NCI-H82 (cell line): ENCODE measurements at regions not wholly inside any gene's neighbourhood (a gene's known extent, or its start where the extent isn't known, plus 50 kb on each side); places are given as distances from the start of the nearest gene placed in this dataset.

Experiments
- DNase-seq: peaks from one replicate; lab custom pipeline; 2025; lab: John Stamatoyannopoulos, UW

DNA sequence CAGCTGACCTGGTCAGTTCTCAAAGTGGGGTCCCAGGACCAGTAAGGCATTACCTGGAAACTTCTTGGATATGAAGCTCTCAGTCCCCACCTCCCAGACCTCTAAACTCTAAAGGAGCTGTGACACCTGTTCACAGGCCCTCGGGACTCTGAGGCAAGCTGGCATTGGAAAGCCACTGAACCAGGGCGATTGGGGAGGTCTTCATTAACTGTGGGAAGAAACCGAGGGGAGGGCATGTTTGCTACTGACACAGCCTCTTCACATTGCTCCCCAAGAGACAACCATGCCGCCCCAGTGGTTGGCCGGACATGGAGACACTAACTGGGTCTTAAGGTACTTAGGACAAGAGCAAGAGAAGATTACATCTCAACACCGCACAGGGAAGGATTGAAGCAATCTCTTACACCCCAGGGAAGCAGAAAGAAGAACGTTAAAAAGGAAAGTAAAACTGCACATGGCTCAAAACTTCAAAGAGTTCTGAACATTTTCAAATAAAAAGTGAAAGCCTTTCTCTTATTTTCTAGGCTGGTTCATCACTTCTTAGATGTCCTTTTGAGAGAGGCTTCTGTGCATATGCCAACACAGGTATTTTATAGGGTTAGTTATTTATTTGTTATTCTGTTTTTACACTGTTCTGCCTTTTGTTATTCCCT is 210.0 kb upstream of the CST7 start:
- no peak for DNase-seq

DNA sequence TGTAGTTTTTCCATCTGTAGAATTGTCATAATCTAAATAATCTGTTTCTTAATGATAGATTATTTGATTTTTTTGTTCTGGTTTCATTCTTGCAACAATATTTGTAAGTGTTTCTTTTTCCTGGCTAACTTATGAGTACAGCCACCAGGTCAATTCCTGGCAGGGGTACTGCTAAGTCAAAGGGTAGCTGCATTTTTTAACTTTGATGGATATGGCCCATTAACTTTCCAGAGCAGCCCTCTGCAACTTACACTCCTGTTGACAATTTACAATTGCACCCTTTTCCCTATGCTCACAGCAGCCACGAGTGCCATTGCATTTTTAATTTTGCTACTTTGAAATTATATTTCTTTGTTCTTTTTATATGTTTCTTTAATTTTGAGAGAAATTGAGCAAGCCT is 209.3 kb upstream of the CST7 start:
- DNase-seq = no peak

- no peak for DNase-seq
These were observed 207.5 kb upstream of the CST7 start for GRCh38 chr20:24741493-24742072.

DNA sequence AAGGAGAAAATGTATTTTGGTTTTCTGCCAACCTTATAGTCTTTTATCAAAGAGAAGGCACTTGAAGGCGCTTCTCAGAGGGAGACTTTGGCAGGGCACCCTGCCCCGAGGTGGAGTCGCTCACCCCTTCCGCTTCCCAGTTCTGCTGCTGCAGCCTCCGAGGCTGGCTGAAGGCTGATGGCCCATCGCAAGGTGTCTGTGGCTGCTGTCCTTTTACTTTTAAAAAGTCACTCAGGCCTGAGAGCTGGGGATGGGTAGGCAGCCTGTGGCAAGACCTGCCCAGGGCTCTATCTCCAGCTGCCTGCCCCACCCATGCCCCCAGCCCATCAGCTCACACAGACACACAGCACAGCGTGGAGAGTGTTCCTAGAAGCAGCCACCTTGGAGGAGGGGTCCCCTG is 206.6 kb upstream of the CST7 start:
- no peak for DNase-seq

DNA sequence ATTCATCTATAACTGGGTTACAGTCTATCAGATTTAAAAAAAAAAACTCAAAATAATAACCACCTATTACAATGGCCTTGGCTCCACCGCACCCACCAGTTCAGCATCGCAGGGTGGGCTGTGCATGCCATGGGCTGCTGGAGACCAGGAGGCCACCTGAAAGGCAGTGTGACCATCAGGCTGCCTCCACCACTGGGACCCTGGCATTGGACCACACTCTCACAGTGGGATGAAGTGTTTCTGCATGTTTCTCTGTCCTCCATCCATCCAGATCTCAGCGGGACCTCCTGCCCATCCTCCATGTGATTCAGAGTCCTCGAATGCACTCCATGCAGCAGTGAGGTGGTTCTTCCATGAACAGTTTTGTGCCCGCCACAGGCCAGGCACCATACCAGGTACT is 206.1 kb upstream of the CST7 start:
- DNase-seq = no peak

DNA sequence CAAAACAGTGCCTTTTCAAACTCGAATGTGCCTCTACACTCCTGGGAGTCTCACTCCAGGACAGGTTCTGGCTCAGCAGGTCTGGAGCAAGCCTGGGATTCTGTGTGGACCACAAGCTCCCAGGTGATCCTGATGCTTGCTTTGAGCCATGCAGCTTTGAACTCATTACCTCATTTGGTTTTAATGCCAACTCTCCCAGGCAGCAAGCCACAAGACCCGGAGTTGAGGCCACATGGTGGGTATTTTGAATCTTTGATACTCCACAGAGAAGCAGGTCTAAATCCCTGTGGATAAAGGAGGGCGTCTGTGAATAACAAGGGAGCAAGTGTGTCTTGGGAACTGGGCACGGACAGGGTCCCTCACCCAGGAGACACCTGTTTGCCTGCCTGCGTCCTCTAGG is 205.4 kb upstream of the CST7 start:
- peak; percentile 43 for DNase-seq

DNA sequence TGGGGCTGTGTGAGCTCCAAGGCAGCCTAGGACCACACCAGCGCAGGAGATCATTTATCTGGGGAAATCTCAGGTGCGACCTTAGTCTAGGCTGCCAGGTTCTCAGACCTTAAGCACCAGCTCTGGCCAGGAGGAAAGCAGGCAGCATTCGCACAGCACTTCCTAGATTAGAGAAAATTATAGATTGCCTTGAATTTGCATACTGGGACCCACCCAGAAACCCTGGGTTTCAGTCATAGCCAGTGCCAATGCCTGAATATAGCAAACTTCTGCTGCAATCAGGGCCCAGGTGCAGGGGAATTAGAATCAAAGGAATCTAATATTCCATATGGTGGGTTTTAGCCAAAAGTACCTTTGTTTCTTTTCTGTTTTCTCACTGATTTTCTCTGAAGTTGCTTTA is 204.3 kb upstream of the CST7 start:
- no peak for DNase-seq

- no peak for DNase-seq
These were observed 203.9 kb upstream of the CST7 start for GRCh38 chr20:24745206-24745605.

- no peak for DNase-seq
These were observed 203.3 kb upstream of the CST7 start for GRCh38 chr20:24745617-24746350.

GRCh38 chr20:24746351-24746685 is 202.8 kb upstream of the CST7 start:
- no peak for DNase-seq

DNA sequence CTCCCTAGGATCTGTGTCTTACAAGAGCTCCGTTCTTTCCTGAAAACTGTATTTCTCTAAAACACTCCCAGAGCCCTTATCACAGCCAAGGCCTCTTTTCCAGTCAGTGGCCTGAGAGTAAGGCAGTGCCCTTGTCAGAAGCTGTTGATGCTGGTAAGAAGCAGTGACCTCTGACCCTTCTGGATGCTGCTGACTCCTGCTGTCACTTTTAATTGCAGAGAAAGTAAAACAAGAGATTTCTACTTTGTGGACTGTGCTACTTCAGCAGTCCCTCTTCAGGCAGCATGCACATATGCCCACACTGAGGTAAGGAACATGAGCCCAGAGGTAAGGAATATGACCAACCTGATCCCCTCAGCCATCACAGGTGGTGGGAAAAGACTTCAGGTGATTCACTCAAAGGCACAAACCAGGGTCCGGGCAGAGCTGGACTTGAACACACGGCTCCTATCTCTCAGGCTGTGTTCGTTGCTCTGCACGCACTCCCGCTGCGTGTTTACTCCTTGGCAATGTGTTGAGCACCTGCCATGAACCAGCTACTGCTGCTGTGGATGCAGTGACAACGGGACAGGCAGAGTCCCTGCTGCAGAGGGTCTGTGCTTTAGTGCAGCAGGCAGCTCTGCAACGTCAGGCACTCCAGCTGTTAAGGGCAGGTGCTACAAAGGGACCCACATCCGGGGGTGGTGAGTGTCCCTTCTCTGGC is 201.9 kb upstream of the CST7 start:
- no peak for DNase-seq

DNA sequence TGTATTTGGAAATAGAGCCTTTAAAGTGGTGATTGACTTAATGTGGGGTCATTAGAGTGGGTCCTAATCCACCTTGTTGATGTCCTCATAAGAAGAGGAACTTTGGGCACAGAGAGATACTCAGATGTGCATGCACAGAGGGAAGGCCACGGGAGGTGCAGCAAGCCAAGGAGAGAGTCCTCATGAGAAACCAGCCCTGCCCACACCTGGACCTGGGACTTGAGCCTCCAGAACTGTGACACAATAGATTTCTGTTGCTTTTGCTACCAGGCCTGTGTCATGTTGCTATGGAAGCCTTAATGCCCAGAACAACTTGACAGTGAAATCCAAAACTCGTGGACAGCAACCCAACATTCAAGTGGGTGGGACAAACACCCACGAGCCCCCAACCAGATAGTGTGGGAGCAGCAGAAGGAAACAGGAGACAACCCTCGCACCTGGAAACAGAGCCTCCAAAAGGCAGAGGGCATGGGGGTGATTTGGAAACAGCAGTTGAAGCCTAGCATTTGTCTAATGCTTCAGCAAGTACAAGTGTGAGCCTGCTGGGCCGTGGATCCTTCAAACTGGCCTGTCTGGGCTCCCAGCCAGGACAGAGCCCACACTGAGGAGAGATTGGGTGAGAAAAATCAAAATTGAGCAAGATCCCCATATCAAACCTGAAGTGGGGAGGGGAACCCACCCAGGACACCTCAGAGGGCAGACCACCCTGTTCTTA is 201.0 kb upstream of the CST7 start:
- no peak for DNase-seq

DNA sequence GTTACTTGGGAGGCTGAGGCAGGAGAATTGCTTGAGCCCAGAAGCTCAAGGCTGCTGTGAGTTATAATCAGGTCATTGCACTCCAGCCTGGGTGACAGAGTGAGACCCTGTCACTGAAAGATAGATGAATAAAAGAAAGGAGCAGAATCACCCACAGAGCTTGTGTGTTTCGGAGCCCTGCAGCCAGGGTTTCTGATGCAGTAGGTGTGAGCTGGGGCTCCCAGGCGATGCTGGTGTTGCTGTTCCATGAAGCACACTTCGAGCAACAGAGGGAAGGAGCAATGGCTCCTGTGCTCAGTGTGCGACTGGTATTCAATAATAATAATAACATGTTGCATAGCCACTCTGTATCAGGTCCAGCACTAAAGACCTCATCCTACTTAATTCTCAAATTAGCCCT is 197.5 kb upstream of the CST7 start:
- DNase-seq = no peak

- DNase-seq = no peak
These were observed 196.5 kb upstream of the CST7 start for GRCh38 chr20:24752612-24753011.

- no peak for DNase-seq
These were observed 195.9 kb upstream of the CST7 start for GRCh38 chr20:24753130-24753529.

DNA sequence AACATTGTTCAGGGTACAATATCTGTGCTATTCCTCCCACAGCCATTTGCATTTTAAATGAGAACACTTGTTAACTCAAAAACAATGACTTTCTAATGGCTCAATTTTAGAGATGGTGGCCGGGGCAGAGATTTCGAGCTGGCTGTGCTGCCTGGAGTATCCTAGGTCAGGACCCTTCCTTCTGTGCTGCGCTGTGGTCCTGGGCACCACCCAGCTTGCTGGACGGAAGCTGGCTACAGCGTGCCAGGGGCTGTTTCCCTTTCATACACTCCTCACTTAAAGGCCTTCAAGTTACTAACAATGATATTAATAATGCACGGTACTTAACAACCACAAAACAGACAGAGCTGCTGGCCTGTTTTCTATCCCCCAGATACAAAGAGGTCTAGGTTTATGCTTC is 194.4 kb upstream of the CST7 start:
- DNase-seq = no peak

- DNase-seq = no peak
These were observed 193.6 kb upstream of the CST7 start for GRCh38 chr20:24755411-24755922.

DNA sequence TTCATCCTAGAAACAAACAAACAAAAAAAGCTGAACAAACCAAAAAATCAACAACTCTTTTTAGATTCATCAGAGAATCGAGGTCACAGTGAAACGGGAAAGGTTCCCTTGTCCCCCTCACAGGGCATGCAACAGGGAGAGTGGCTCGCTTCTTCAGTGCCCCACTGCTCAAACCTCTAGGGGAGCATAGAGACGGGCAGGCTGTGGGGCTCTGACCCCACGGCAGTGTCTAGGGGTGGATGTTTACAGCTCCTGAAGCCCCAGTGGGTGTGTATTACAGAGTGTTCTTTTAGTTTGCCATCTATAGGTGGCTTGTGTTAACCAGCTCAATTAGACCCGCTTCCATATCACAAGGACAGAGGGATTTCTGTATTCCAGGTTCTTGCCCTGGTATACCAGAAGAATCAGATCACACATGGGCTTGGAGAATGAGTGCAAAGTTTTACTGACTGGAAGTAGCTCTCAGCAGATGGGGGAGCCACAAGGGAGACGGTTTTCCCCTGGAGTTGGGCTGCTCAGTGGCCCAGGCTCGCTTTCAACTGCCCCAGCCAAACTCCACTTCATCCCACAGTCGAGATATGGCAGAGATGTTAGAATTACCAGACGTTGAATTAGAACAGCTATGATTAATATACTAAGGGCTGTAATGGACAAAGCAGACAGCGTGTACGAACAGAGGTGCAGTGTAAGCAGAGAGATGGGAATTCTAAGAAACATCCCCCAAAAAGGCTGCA is 192.6 kb upstream of the CST7 start:
- DNase-seq = no peak

- DNase-seq = no peak
These were observed 187.6 kb upstream of the CST7 start for GRCh38 chr20:24761220-24762065.

DNA sequence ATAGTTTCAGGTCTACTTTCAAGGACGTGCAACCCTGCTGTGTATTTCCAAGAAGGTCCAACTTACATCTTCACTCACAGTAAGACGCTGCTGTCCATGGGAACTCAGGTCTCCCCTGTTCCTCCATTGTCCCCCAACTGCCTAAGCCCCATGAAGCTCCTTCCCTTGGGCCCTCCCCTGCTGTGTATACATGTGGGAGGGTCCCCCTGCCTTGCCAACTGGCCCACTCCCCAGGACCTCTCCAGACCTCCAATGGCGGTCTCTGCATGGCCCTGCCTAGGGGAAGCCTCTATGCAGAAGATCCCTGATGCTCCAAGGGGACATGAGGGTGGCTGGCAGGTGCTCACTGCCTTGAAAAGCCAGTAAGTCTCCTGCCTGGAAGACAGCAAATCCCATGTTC is 186.7 kb upstream of the CST7 start:
- DNase-seq = no peak
